NCI-H1436 treated with DMSO at 0.1 percent for 48 hours (cell line): ENCODE measurements at regions not wholly inside any gene's neighbourhood (a gene's known extent, or its start where the extent isn't known, plus 50 kb on each side); places are given as distances from the start of the nearest gene placed in this dataset.
"Not testable (repeated sequence)": the region's sequence is repeated elsewhere in the genome, so short reads cannot be mapped to it uniquely, and the experiment has no call there.

Source experiments
- DNase-seq: peaks from one replicate; lab custom pipeline; 2025; lab: John Stamatoyannopoulos, UW

GRCh38 chr6:48994811-48995210 is 468.2 kb downstream of the MMUT start:
- no peak for DNase-seq

GRCh38 chr6:48990739-48991138 is 472.3 kb downstream of the MMUT start:
- no peak for DNase-seq

DNA sequence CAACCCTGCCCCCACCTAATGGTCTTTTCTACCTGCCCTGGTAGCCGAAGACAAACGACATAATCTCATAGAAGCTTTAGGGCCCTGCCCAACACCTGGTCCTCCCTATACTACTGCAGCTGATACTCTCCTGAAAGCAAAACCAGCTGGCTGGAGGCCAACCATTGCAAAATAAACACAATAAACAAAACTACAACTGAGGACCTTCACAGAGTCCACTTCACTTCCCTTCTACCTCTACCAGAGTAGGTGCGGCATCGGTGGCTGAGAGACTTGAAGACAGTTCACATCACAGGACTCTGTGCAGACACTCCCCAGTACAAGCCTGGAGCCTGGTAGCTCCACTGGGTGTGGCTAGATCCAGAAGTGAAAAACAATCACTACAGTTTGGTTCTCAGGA is 476.2 kb downstream of the MMUT start:
- DNase-seq = no peak

GRCh38 chr6:48986105-48986504 is 476.9 kb downstream of the MMUT start:
- no peak for DNase-seq

DNA sequence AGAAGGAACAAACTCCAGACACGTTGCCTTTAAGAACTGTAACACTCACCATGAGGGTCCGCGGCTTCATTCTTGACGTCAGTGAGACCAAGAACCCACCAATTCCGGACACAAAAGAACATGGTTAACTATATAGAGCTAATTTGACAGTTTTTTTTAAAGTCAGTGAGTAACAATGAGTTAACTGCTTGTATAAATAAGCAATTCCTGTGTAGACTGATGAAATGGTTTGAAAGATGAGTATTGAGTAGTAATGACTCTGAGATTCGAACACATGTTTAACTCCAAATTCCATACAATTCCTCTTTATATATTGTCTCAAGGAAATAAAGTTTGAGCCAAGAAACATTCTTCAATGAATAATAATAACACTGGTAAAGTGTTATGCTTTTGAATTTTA is 478.0 kb downstream of the MMUT start:
- DNase-seq = no peak

DNA sequence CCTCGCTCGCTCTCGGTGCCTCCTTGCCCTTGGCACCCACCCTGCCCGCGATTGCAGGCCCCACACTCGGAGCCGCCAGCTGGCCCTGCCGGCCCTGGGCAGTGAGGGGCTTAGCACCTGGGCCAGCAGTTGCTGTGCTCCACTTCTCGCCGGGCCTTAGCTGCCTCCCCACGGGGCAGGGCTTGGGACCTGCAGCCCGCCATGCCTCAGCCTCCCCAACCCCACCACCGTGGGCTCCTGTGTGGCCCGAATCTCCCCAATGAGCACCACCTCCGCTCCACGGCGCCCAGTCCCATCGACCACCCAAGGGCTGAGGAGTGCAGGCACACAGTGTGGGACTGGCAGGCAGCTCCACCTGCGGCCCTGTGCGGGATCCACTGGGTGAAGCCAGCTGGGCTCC is 479.1 kb downstream of the MMUT start:
- DNase-seq = not testable (repeated sequence)

DNA sequence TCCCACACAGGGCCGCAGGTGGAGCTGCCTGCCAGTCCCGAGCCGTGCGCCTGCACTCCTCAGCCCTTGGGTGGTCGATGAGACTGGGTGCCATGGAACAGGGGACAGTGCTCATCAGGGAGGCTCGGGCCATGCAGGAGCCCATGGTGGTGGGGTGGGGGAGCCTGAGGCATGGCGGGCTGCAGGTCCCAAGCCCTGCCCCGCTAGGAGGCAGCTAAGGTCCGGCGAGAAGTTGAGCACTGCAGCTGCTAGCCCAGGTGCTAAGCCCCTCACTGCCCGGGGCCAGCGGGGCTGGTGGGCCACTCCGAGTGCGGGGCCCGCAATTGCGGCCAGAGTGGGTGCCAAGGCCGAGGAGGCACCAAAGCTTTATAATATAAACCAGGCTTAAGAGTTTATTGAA is 479.7 kb downstream of the MMUT start:
- DNase-seq = no peak

GRCh38 chr6:48979806-48980205 is 483.2 kb downstream of the MMUT start:
- no peak for DNase-seq

GRCh38 chr6:48979085-48979484 is 484.0 kb downstream of the MMUT start:
- DNase-seq = no peak

GRCh38 chr6:48978016-48978415 is 485.0 kb downstream of the MMUT start:
- DNase-seq = no peak

DNA sequence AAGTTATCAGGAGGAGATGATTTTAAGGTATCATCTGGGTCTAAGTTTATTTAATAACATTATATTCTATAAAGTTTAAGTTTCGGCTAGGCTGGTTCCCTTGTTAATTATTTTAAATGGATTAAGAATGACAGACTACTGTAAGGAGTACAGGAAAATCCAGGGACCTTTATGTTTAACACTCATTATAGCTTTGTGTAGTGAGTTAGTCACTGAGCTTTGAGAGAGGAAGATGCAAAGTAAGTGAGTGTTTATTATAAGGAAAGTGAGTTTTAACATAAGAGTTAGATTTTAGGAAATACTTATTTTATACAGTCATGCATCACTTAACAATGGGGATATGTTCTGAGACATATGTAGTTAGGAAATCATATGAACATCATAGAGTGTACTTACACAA is 485.5 kb downstream of the MMUT start:
- DNase-seq = no peak

DNA sequence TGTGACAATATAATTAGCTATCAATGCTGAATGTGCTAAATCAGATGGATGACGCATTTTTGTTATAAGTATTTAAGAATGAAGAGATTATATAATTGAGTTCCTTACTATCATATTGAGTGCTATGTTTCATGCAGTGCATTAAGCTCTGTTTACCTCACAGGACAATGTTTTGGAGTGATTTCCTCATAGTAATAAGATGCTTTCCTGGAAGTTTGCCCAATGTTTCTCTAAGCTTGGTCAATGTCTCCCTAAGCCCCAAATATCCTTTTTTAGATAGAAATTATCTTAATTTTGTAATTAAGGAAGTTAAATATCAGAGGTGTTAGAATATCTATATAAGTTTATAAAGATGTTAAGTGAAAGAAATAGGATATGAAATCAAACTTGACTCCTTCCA is 489.6 kb downstream of the MMUT start:
- no peak for DNase-seq

- no peak for DNase-seq
Measured at GRCh38 chr6:48961781-48962415, 501.2 kb downstream of the MMUT start.

DNA sequence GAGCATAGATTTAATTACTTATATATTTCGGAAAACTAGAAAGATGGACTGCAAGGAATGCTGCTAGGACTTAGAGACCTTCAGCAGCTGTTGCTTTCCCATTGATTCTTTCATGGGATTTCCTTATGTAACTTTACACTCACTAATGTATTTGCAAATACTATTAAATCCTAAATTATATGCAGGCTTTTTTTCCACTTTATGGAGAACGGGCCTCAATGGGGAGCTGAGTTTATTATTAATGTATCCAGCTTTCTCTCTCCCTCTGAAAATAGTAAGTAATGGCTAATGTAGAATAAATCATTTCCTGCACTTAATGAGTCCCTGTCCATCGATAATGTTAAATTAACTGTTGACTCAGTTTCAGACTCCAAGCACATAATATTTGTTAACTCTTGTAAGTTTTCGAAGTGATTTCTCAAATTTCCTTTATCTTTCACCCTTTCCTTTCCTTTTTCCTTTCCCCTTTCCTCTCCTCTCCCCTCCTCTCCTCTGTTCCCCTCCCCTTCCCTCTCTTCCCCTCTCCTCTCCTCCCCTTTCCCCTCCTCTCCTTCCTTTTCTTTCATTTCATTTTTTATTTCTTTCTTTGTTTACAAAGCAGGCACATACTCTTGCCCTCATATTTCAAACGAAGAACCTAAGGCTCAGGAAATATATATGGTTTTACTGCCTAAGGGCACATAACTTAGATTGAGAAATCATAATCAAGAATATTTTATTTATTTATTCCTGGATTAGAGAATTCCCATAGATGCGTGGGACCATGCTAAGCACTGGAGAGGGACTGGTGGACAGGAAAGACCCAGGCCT is 503.6 kb downstream of the MMUT start:
- no peak for DNase-seq

GRCh38 chr6:48957781-48958180 is 505.3 kb downstream of the MMUT start:
- no peak for DNase-seq

- no peak for DNase-seq
Measured at GRCh38 chr6:48951917-48952316, 511.1 kb downstream of the MMUT start.

DNA sequence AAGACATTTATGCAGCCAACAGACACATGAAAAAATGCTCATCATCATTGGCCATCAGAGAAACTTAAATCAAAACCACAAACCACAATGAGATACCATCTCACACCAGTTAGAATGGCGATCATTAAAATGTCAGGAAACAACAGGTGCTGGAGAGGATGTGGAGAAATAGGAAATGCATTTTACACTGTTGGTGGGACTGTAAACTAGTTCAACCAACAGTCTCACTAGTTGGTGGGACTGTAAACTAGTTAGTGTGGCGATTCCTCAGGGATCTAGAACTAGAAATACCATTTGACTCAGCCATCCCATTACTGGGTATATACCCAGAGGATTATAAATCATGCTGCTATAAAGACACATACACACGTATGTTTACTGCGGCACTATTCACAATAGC is 518.8 kb downstream of the MMUT start:
- not testable (repeated sequence) for DNase-seq

DNA sequence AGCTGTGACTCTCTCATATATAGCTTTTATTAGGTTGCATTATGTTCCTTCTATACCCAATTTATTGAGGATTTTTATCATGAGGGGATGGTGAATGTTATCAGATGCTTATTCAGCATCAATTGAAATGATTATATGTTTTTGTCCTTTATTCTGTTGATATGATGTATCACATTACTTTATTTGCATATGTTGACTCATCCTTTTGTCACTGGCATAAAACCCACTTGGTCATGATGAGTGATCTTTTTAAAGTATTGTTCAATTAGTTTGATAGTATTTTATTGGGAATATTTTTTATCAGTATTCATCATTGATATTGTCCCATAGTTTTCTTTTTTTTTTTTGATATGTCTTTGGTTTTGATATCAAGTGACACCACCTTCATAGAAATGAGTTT is 529.9 kb downstream of the MMUT start:
- no peak for DNase-seq

- DNase-seq = no peak
Measured at GRCh38 chr6:48928937-48929336, 534.1 kb downstream of the MMUT start.

DNA sequence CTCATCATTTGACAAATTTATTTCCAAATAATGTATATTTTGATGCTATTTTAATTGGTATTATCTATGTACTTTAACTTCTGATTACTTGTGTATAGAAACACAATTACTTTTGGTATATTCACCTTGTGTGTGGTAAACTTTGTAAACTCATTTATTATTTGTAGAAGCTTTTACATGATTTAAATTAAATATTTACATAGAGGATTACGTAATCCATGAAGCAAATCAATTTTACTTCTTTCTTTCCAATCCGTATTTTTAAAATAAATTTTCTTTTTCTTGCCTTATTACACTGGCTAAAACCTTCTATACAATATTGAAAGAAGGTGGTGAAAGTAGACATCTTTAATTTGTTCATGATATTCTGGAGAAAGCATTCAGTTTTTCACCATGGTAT is 540.2 kb downstream of the MMUT start:
- DNase-seq = no peak

- DNase-seq = no peak
Measured at GRCh38 chr6:48919555-48919954, 543.5 kb downstream of the MMUT start.

DNA sequence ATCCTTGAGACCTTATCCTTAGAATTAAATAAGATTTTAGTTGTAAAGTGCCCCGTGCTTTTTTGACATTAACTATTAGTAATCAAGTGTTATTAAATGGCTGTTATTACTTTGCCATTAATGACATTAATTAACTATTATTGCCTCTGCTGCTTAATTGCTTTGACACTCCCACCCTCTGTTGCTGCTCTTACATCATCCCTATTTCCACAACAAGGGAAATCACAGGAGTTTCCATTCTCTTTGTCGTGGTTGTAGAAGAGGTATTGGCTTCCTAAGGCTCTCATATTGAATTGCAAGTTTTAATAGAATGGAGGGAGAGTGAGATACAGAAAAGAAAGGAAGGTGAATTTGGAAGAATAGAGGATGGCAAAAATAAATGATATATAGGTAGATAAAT is 545.8 kb downstream of the MMUT start:
- DNase-seq = no peak

GRCh38 chr6:48916607-48917006 is 546.4 kb downstream of the MMUT start:
- DNase-seq = no peak

- no peak for DNase-seq
Measured at GRCh38 chr6:48915591-48915990, 547.5 kb downstream of the MMUT start.
